HepG2 (cell line): ENCODE measurements at regions not wholly inside any gene's neighbourhood (a gene's known extent, or its start where the extent isn't known, plus 50 kb on each side); places are given as distances from the start of the nearest gene placed in this dataset.

Experiments used
- ATAC-seq: fragments of 200-7000 bp; cut with Tn5 transposase; 3 replicates; pipeline ENCODE4 v1.9.1; 2020; ENCODE audit warnings: mild to moderate bottlenecking, moderate library complexity
- BruUV-seq: library from RNA; stranded (reverse); fragments of 400-500 nt; replicated peaks from 2 replicates; lab custom pipeline; 2021; lab: Mats Ljungman, UMichigan
- CTCF ChIA-PET: fragments of 300-600 bp; formaldehyde crosslinking; extraction: SDS; loops from one replicate; lab custom pipeline; 2021; ENCODE audit warnings: low total read pairs, inconsistent platforms, low intra/inter-chr PET ratio; lab: Yijun Ruan, JAX
- POLR2A ChIA-PET: fragments of 350-600 bp; sonication (Branson Sonifier 250); formaldehyde crosslinking; loops from one replicate; lab custom pipeline; 2020; ENCODE audit warnings: antibody characterized with exemption, inconsistent platforms; lab: Yijun Ruan, JAX
- DNase-seq: peaks from one replicate; pipeline ENCODE4 v3.0.0-alpha.2; 2015; ENCODE audit warnings: low spot score
- FAIRE-seq: peaks from 3 replicates; lab custom pipeline; 2011; peaks lifted over from hg19 to GRCh38; lab: Jason Lieb, UNC
- H2AFZ ChIP-seq: one replicate; pipeline ENCODE4 v1.6.1; 2011; ENCODE audit warnings: low read length, inconsistent platforms
- H3K27ac ChIP-seq: fragments of 300-600 bp; 3 replicates; pipeline ENCODE4 v1.8.0; 2011; ENCODE audit warnings: mixed run types, mild to moderate bottlenecking, mixed read lengths, low read length, inconsistent platforms; ENCODE audit not compliant: insufficient read depth; ENCODE audit errors: extremely low read length
- H3K27me3 ChIP-seq, 2 experiments: fragments of 200-600 bp in 1 of 2; 2 replicates in 1 of 2; 3 replicates in 1 of 2; pipeline versions ENCODE4 v1.6.0 to v1.8.0; 2011; ENCODE audit warnings: low read length in 2 of 2, mild to moderate bottlenecking in 2 of 2, moderate library complexity in 2 of 2, inconsistent platforms in 1 of 2; ENCODE audit not compliant: insufficient read depth in 2 of 2, control insufficient read depth in 1 of 2
- H3K36me3 ChIP-seq, 2 experiments: fragments of 200-600 bp in 1 of 2; replicated peaks in 1 of 2; 2 replicates in 1 of 2; 3 replicates in 1 of 2; pipeline versions ENCODE4 v1.5.1 to v1.8.0; 2011; ENCODE audit warnings: low read length in 2 of 2, inconsistent platforms in 1 of 2; ENCODE audit not compliant: insufficient read depth in 2 of 2, control insufficient read depth in 1 of 2
- H3K4me1 ChIP-seq: 2 replicates; pipeline ENCODE4 v1.5.1; 2012; ENCODE audit warnings: low read length, inconsistent platforms; ENCODE audit not compliant: insufficient read depth
- H3K4me2 ChIP-seq: 2 replicates; pipeline ENCODE4 v1.6.0; 2011; ENCODE audit warnings: low read depth, low read length, inconsistent platforms
- H3K4me3 ChIP-seq, 3 experiments: fragments of 200-600 bp in 1 of 3; sonication (generic), shearing (Covaris generic) in 1 of 3; replicated peaks in 1 of 3; 2 replicates each; pipeline ENCODE4 v1.5.1; 2011 to 2016; ENCODE audit warnings: low read length in 3 of 3, inconsistent platforms in 2 of 3, low read depth in 2 of 3, mild to moderate bottlenecking in 2 of 3, control low read depth in 1 of 3, mixed read lengths in 1 of 3; ENCODE audit not compliant: insufficient read depth in 1 of 3
- H3K79me2 ChIP-seq: one replicate; pipeline ENCODE4 v1.6.1; 2011; ENCODE audit warnings: low read length, inconsistent platforms; ENCODE audit not compliant: insufficient read depth
- H3K9ac ChIP-seq: 2 replicates; pipeline ENCODE4 v1.6.0; 2011; ENCODE audit warnings: mild to moderate bottlenecking, low read depth, low read length, inconsistent platforms; ENCODE audit not compliant: insufficient read depth
- H3K9me3 ChIP-seq: 2 replicates; pipeline ENCODE4 v1.5.1; 2012; ENCODE audit warnings: mild to moderate bottlenecking, low read length
- H4K20me1 ChIP-seq: 2 replicates; pipeline ENCODE4 v1.6.0; 2011; ENCODE audit warnings: inconsistent platforms, mild to moderate bottlenecking, low read length, moderate library complexity; ENCODE audit not compliant: insufficient read depth
- DMAP1 ChIP-seq: IDR thresholded peaks from 2 replicates; pipeline ENCODE4 v1.6.1; 2016
- ETV6 ChIP-seq: sonication (generic); formaldehyde crosslinking; conservative IDR thresholded peaks from 2 replicates; pipeline ENCODE4 v1.4.0; 2020; ENCODE audit warnings: missing genetic modification reagents
- FLYWCH1 ChIP-seq: sonication (generic); formaldehyde crosslinking; IDR thresholded peaks from 2 replicates; pipeline ENCODE4 v1.8.1; 2023; ENCODE audit warnings: mild to moderate bottlenecking, missing genetic modification reagents
- IKZF4 ChIP-seq: sonication (generic); formaldehyde crosslinking; IDR thresholded peaks from 2 replicates; pipeline ENCODE4 v1.5.1; 2020; ENCODE audit warnings: borderline replicate concordance, mild to moderate bottlenecking, low read depth, missing genetic modification reagents; ENCODE audit errors: not compliant biosample characterization
- MLX ChIP-seq: IDR thresholded peaks from 2 replicates; pipeline ENCODE4 v1.6.1; 2016
- NCOA5 ChIP-seq: sonication (generic); formaldehyde crosslinking; IDR thresholded peaks from 2 replicates; pipeline ENCODE4 v1.4.0; 2020; ENCODE audit warnings: missing genetic modification reagents
- NCOR1 ChIP-seq: fragments of 200-600 bp; sonication (generic); IDR thresholded peaks from 2 replicates; pipeline ENCODE4 v1.7.0; 2017; ENCODE audit warnings: antibody characterized with exemption, low read length, borderline replicate concordance
- NFE2 ChIP-seq: sonication (generic); formaldehyde crosslinking; IDR thresholded peaks from 2 replicates; pipeline ENCODE4 v1.4.0; 2020; ENCODE audit warnings: missing genetic modification reagents
- NFIC ChIP-seq: IDR thresholded peaks from 2 replicates; pipeline ENCODE4 v1.6.1; 2012; ENCODE audit warnings: mild to moderate bottlenecking, low read length, inconsistent platforms
- TBL1XR1 ChIP-seq: fragments of 150-350 bp; IDR thresholded peaks from 2 replicates; pipeline ENCODE4 v1.6.1; 2014; ENCODE audit warnings: borderline replicate concordance, low read length; ENCODE audit not compliant: partially characterized antibody
- ZNF10 ChIP-seq: sonication (generic); formaldehyde crosslinking; IDR thresholded peaks from 2 replicates; pipeline ENCODE4 v1.4.0; 2020; ENCODE audit warnings: mild to moderate bottlenecking, low read depth, missing genetic modification reagents, borderline replicate concordance
- ZNF431 ChIP-seq: sonication (generic); formaldehyde crosslinking; IDR thresholded peaks from 2 replicates; pipeline ENCODE4 v1.9.0; 2022; ENCODE audit warnings: missing genetic modification reagents, low read depth, mild to moderate bottlenecking, borderline replicate concordance
- ZNF570 ChIP-seq: sonication (generic); formaldehyde crosslinking; IDR thresholded peaks from 2 replicates; pipeline ENCODE4 v1.4.0; 2020; ENCODE audit warnings: mild to moderate bottlenecking, missing genetic modification reagents, borderline replicate concordance
- ZNF772 ChIP-seq: sonication (generic); formaldehyde crosslinking; IDR thresholded peaks from 2 replicates; pipeline ENCODE4 v1.5.0; 2020; ENCODE audit warnings: mild to moderate bottlenecking, missing genetic modification reagents
- in situ Hi-C: cut with HindIII; loops from 2 replicates; pipeline ENCODE4 v1.10.0; 2017; ENCODE audit warnings: low pct_unique_long_range_greater_than_20kb; ENCODE audit not compliant: extremely low pct_ligation_motif_present
- intact Hi-C: fragments of 100-400 bp; cut with micrococcal nuclease; formaldehyde crosslinking; loops from one replicate; pipeline ENCODE4 v1.10.0; 2022; ENCODE audit not compliant: unreplicated experiment
- TF ChIP-seq, protein P1 (sequence below): sonication (generic); formaldehyde crosslinking; IDR thresholded peaks from 2 replicates; pipeline ENCODE4 v1.4.0; 2020; ENCODE audit warnings: missing genetic modification reagents
- TF ChIP-seq, protein P2 (sequence below): sonication (generic); formaldehyde crosslinking; IDR thresholded peaks from 2 replicates; pipeline ENCODE4 v1.5.0; 2020; ENCODE audit warnings: mild to moderate bottlenecking, missing genetic modification reagents
- TF ChIP-seq, protein P3 (sequence below): sonication (generic); formaldehyde crosslinking; IDR thresholded peaks from 2 replicates; pipeline ENCODE4 v1.5.0; 2020; ENCODE audit warnings: mild to moderate bottlenecking, missing genetic modification reagents

- TF ChIP-seq MLX (CRISPR knock-in tag) (no peak), ZNF772 (no peak), NFIC (no peak), ETV6 (CRISPR knock-in tag) (no peak), ZNF10 (CRISPR knock-in tag) (no peak), NCOR1 (no peak), FLYWCH1 (CRISPR knock-in tag) (no peak), NFE2 (CRISPR knock-in tag) (no peak)
- TF ChIP-seq, protein P1, sequence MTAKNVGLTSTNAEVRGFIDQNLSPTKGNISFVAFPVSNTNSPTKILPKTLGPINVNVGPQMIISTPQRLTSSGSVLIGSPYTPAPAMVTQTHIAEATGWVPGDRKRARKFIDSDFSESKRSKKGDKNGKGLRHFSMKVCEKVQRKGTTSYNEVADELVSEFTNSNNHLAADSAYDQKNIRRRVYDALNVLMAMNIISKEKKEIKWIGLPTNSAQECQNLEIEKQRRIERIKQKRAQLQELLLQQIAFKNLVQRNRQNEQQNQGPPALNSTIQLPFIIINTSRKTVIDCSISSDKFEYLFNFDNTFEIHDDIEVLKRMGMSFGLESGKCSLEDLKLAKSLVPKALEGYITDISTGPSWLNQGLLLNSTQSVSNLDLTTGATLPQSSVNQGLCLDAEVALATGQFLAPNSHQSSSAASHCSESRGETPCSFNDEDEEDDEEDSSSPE (CRISPR knock-in tag): no peak
These were observed 125.8 kb downstream of the SLC38A4 start (continued) for GRCh38 chr12:46699986-46700385.

DNA sequence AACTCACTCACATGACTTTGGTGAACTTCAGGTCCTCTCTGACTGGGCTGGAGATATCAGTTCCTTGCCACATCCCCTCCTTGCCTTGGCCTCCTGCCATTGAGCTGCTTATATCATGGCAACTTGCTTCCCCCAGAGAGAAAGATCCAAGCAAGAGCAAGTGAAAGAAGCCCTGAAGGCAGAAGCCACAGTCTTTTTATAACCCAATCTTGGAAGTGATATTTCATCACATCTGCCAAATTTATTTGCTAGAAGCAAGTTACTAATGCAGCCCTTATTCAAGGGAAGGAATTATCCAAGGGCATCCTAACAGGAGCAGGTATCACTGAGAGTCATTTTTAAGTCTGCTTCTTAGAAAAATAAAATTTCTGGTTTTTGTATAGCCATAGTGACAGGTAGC, 127.8 kb downstream of the SLC38A4 start:
- H3K27ac ChIP-seq: no peak overlapping the region
- H3K4me2 ChIP-seq: no peak overlapping the region
- DNase-seq (no peak), FAIRE-seq (no peak), ATAC-seq (no peak)
- no peaks in the 10 kb centered on the region for H3K27me3 ChIP-seq
- no peak overlapping the region for H3K4me3 ChIP-seq
- H3K9me3 ChIP-seq: no peaks in the 10 kb centered on the region
- no TSS peak for BruUV-seq
- CTCF ChIA-PET: no interaction called here
- POLR2A ChIA-PET: no interaction called here
- H3K36me3 ChIP-seq: no peaks in the 10 kb centered on the region
- in situ Hi-C loops: no loop called here
- H3K9ac ChIP-seq: no peak overlapping the region
- H3K79me2 ChIP-seq: no peaks in the 10 kb centered on the region
- no peaks in the 10 kb centered on the region for H4K20me1 ChIP-seq
- H2AFZ ChIP-seq: no peak overlapping the region
- peaks cover 25% of the 10 kb centered on the region for H3K4me1 ChIP-seq
- intact Hi-C loops: no loop called here
- TF ChIP-seq DMAP1 (no peak), NCOA5 (CRISPR knock-in tag) (no peak), ZNF570 (no peak), ZNF431 (CRISPR knock-in tag) (no peak), IKZF4 (no peak), TBL1XR1 (no peak)
- TF ChIP-seq, protein P2, sequence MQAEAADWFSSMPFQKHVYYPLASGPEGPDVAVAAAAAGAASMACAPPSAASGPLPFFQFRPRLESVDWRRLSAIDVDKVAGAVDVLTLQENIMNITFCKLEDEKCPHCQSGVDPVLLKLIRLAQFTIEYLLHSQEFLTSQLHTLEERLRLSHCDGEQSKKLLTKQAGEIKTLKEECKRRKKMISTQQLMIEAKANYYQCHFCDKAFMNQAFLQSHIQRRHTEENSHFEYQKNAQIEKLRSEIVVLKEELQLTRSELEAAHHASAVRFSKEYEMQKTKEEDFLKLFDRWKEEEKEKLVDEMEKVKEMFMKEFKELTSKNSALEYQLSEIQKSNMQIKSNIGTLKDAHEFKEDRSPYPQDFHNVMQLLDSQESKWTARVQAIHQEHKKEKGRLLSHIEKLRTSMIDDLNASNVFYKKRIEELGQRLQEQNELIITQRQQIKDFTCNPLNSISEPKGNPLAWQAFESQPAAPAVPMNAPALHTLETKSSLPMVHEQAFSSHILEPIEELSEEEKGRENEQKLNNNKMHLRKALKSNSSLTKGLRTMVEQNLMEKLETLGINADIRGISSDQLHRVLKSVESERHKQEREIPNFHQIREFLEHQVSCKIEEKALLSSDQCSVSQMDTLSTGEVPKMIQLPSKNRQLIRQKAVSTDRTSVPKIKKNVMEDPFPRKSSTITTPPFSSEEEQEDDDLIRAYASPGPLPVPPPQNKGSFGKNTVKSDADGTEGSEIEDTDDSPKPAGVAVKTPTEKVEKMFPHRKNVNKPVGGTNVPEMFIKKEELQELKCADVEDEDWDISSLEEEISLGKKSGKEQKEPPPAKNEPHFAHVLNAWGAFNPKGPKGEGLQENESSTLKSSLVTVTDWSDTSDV (CRISPR knock-in tag): no peak
- TF ChIP-seq, protein P3, sequence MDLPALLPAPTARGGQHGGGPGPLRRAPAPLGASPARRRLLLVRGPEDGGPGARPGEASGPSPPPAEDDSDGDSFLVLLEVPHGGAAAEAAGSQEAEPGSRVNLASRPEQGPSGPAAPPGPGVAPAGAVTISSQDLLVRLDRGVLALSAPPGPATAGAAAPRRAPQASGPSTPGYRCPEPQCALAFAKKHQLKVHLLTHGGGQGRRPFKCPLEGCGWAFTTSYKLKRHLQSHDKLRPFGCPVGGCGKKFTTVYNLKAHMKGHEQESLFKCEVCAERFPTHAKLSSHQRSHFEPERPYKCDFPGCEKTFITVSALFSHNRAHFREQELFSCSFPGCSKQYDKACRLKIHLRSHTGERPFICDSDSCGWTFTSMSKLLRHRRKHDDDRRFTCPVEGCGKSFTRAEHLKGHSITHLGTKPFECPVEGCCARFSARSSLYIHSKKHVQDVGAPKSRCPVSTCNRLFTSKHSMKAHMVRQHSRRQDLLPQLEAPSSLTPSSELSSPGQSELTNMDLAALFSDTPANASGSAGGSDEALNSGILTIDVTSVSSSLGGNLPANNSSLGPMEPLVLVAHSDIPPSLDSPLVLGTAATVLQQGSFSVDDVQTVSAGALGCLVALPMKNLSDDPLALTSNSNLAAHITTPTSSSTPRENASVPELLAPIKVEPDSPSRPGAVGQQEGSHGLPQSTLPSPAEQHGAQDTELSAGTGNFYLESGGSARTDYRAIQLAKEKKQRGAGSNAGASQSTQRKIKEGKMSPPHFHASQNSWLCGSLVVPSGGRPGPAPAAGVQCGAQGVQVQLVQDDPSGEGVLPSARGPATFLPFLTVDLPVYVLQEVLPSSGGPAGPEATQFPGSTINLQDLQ (CRISPR knock-in tag): no peak
